ENCODE measurements at regions not wholly inside any gene's neighbourhood (a gene's known extent, or its start where the extent isn't known, plus 50 kb on each side); places are given as distances from the start of the nearest gene placed in this dataset.

DNA sequence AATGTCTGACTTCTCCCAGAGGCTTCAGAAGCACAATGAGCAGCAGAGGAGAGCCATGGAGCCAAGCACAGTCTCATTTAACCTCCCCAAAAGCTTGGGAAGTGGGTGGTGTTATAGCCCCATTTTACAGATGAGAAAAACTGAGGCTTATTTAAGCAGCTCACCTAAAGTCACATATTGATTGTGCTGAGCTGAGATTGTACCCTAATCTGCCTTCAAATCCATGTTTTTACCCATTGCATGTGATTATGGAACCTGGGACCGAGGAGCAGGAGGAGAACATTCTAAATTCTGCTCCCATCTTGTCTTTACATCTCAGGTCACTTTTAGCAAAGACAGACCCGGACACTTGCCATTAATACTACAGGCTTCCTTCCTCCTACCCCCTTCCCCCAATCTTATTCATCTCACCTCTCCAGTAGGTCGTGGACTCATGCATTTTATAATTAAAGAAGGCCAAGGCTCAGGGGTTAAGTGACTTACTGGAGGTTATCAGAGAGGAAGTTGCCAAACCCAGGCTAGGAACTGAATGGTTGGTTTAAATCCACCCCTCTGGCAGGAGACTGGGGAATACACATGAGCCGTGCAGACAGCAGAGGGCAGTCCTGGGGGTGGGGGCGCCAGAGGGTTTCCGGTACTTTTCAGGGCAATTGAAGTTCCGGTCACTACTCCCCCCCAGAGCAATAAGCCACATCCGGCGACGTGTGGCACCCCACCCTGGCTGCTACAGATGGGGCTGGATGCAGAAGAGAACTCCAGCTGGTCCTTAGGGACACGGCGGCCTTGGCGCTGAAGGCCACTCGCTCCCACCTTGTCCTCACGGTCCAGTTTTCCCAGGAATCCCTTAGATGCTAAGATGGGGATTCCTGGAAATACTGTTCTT, 51.0 kb upstream of the IL17B start:
- peak overlapping the region; percentile 45; the same call in 1 of the 2 replicates for H3K27ac ChIP-seq
- TF ChIP-seq, protein P1, sequence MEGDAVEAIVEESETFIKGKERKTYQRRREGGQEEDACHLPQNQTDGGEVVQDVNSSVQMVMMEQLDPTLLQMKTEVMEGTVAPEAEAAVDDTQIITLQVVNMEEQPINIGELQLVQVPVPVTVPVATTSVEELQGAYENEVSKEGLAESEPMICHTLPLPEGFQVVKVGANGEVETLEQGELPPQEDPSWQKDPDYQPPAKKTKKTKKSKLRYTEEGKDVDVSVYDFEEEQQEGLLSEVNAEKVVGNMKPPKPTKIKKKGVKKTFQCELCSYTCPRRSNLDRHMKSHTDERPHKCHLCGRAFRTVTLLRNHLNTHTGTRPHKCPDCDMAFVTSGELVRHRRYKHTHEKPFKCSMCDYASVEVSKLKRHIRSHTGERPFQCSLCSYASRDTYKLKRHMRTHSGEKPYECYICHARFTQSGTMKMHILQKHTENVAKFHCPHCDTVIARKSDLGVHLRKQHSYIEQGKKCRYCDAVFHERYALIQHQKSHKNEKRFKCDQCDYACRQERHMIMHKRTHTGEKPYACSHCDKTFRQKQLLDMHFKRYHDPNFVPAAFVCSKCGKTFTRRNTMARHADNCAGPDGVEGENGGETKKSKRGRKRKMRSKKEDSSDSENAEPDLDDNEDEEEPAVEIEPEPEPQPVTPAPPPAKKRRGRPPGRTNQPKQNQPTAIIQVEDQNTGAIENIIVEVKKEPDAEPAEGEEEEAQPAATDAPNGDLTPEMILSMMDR (conservative IDR thresholded peaks at IDR 0.05): no peak
